Heart left ventricle (tissue), 13 donors: ENCODE measurements at regions not wholly inside any gene's neighbourhood (a gene's known extent, or its start where the extent isn't known, plus 50 kb on each side); places are given as distances from the start of the nearest gene placed in this dataset.

Experiments
- CTCF ChIP-seq, 12 donors: fragments of 200-600 bp; sonication (generic) in 4 of 12; IDR thresholded peaks; one replicate each; pipeline versions ENCODE4 v1.5.0 to v1.8.0; 2018 to 2022; ENCODE audit warnings: antibody characterized with exemption in 12 of 12, mild to moderate bottlenecking in 5 of 12
- POLR2A ChIP-seq, 2 donors: fragments of 450-650 bp; IDR thresholded peaks; one replicate each; pipeline ENCODE4 v1.6.1; 2017; ENCODE audit warnings: antibody characterized with exemption in 2 of 2, mild to moderate bottlenecking in 2 of 2, moderate library complexity in 2 of 2
- donor health status: ischemic (EF 13 %, LVEDD 7.1; RV severe dilation, severe dysfunction).
- donor health status: DM: no; HTN: yes; CAD: no.
- donor health status: DM: no; HTN: no; CAD: no.
- donor health status: ischemic (EF 25% LVEDD 6.9; RV normal size, moderate dysfunction).
- donor health status: ischemic (EF 25% LVEDD 5.7; RV mildly dilated, moderate dysfunction).
- donor health status: ischemic (EF 35%, LVEDD 5.7; RV mildly dilated, moderate dysfunction).
- donor health status: nonischemic (EF 11% LVEDD 7.7; RV severe dilation, severe dysfunction).
- donor health status: DM: yes; HTN: yes; CAD: no.
- donor health status: PGD.
- donor health status: ischemic (EF 29% LVEDD 5.4; RV normal size, mild dysfunction).
- donor health status: nonischemic (EF 23%, LVEDD 6.1; RV moderate dilation, normal function).

- TF ChIP-seq CTCF (IDR thresholded peaks at IDR 0.05) (no peak), POLR2A (IDR thresholded peaks at IDR 0.05) (no peak)
These were observed 153.5 kb upstream of the IL12A start for GRCh38 chr3:159835126-159835525.
